ENCODE measurements at regions not wholly inside any gene's neighbourhood (a gene's known extent, or its start where the extent isn't known, plus 50 kb on each side); places are given as distances from the start of the nearest gene placed in this dataset.

GRCh38 chr12:93078059-93078458 is 149.0 kb upstream of the EEA1 start:
- Mint-ChIP-seq H3K27me3 (ENCODE audit: insufficient read depth, unreplicated experiment) (no peaks in the 10 kb centered on the region), H3K9me3 (ENCODE audit: unreplicated experiment) (peaks cover 15% of the 10 kb centered on the region), H3K4me1 (ENCODE audit: low read depth, unreplicated experiment) (peaks cover 36% of the 10 kb centered on the region), H3K4me3 (ENCODE audit: unreplicated experiment) (no peak overlapping the region), H3K36me3 (ENCODE audit: insufficient read depth, unreplicated experiment) (peaks cover 30% of the 10 kb centered on the region), H3K27ac (ENCODE audit: unreplicated experiment) (peak overlapping the region; percentile 70)
- POLR2A ChIA-PET: no interaction called here
- Histone ChIP-seq H3K36me3 (ENCODE audit: control insufficient read depth, insufficient read depth, low read length) (no peaks in the 10 kb centered on the region; the same call in 1 of the 2 replicates), H3K4me1 (peaks cover 45% of the 10 kb centered on the region), H3K4me3 (ENCODE audit: low read depth, low read length) (no peak overlapping the region), H3K27me3 (replicated peaks; ENCODE audit: control insufficient read depth, insufficient read depth, low read length) (no peaks in the 10 kb centered on the region), H3K9me3 (no peaks in the 10 kb centered on the region; the same call in 1 of the 2 replicates)
- CTCF ChIA-PET: no interaction called here
- TF ChIP-seq CTCF (IDR thresholded peaks at IDR 0.05; ENCODE audit: insufficient read depth in 1 of 2, low read depth in 1 of 2, low read length in 1 of 2, severe bottlenecking in 1 of 2, unreplicated experiment in 1 of 2): no peak
- BruUV-seq (replicated peaks): no TSS peak
- no peak for DNase-seq
- intact Hi-C loops (cut with micrococcal nuclease; ENCODE audit: unreplicated experiment): no loop called here

- POLR2A ChIA-PET: no interaction called here
- no TSS peak for BruUV-seq (replicated peaks)
- H3K4me3 Mint-ChIP-seq (ENCODE audit: unreplicated experiment): no peak overlapping the region
- DNase-seq: no peak
- H3K36me3 ChIP-seq (ENCODE audit: control insufficient read depth, insufficient read depth, low read length): no peaks in the 10 kb centered on the region; the same call in 1 of the 2 replicates
- H3K4me3 ChIP-seq (ENCODE audit: low read depth, low read length): no peak overlapping the region
- no peak for TF ChIP-seq CTCF (IDR thresholded peaks at IDR 0.05; ENCODE audit: insufficient read depth in 1 of 2, low read depth in 1 of 2, low read length in 1 of 2, severe bottlenecking in 1 of 2, unreplicated experiment in 1 of 2)
- H3K9me3 ChIP-seq: no peaks in the 10 kb centered on the region; the same call in 1 of the 2 replicates
- peaks cover 43% of the 10 kb centered on the region for H3K4me1 ChIP-seq
- peaks cover 36% of the 10 kb centered on the region for H3K4me1 Mint-ChIP-seq (ENCODE audit: low read depth, unreplicated experiment)
- no peaks in the 10 kb centered on the region for H3K27me3 Mint-ChIP-seq (ENCODE audit: insufficient read depth, unreplicated experiment)
- H3K27ac Mint-ChIP-seq (ENCODE audit: unreplicated experiment): peak overlapping the region; percentile 92
- peaks cover 15% of the 10 kb centered on the region for H3K9me3 Mint-ChIP-seq (ENCODE audit: unreplicated experiment)
- intact Hi-C loops (cut with micrococcal nuclease; ENCODE audit: unreplicated experiment): no loop called here
- no peaks in the 10 kb centered on the region for H3K27me3 ChIP-seq (replicated peaks; ENCODE audit: control insufficient read depth, insufficient read depth, low read length)
- peaks cover 30% of the 10 kb centered on the region for H3K36me3 Mint-ChIP-seq (ENCODE audit: insufficient read depth, unreplicated experiment)
- CTCF ChIA-PET: no interaction called here
Observed at GRCh38 chr12:93078577-93078976, 149.5 kb upstream of the EEA1 start.

- POLR2A ChIA-PET: no interaction called here
Observed at GRCh38 chr12:93079271-93079670, 150.2 kb upstream of the EEA1 start.

More at GRCh38 chr12:93079271-93079670, 150.2 kb upstream of the EEA1 start:
- peak overlapping the region; percentile 92 for H3K27ac Mint-ChIP-seq (ENCODE audit: unreplicated experiment)
- H3K4me1 Mint-ChIP-seq (ENCODE audit: low read depth, unreplicated experiment): peaks cover 36% of the 10 kb centered on the region
- H3K4me3 Mint-ChIP-seq (ENCODE audit: unreplicated experiment): no peak overlapping the region
- no peaks in the 10 kb centered on the region for H3K27me3 Mint-ChIP-seq (ENCODE audit: insufficient read depth, unreplicated experiment)
- CTCF ChIA-PET: no interaction called here
- Histone ChIP-seq H3K4me1 (peaks cover 41% of the 10 kb centered on the region), H3K9me3 (no peaks in the 10 kb centered on the region; the same call in 1 of the 2 replicates), H3K4me3 (ENCODE audit: low read depth, low read length) (no peak overlapping the region), H3K36me3 (ENCODE audit: control insufficient read depth, insufficient read depth, low read length) (no peaks in the 10 kb centered on the region; the same call in 1 of the 2 replicates), H3K27me3 (replicated peaks; ENCODE audit: control insufficient read depth, insufficient read depth, low read length) (no peaks in the 10 kb centered on the region)
- DNase-seq: no peak
- intact Hi-C loops (cut with micrococcal nuclease; ENCODE audit: unreplicated experiment): no loop called here
- no TSS peak for BruUV-seq (replicated peaks)
- H3K9me3 Mint-ChIP-seq (ENCODE audit: unreplicated experiment): peaks cover 15% of the 10 kb centered on the region
- peaks cover 30% of the 10 kb centered on the region for H3K36me3 Mint-ChIP-seq (ENCODE audit: insufficient read depth, unreplicated experiment)
- no peak for TF ChIP-seq CTCF (IDR thresholded peaks at IDR 0.05; ENCODE audit: insufficient read depth in 1 of 2, low read depth in 1 of 2, low read length in 1 of 2, severe bottlenecking in 1 of 2, unreplicated experiment in 1 of 2)

All from Caco-2 (cell line).